ENCODE measurements at regions not wholly inside any gene's neighbourhood (a gene's known extent, or its start where the extent isn't known, plus 50 kb on each side); places are given as distances from the start of the nearest gene placed in this dataset.
A peak's percentile ranks its signal among the peaks of the same experiment; 100 is the strongest.
"Not testable (repeated sequence)": the region's sequence is repeated elsewhere in the genome, so short reads cannot be mapped to it uniquely, and the experiment has no call there.

DNA sequence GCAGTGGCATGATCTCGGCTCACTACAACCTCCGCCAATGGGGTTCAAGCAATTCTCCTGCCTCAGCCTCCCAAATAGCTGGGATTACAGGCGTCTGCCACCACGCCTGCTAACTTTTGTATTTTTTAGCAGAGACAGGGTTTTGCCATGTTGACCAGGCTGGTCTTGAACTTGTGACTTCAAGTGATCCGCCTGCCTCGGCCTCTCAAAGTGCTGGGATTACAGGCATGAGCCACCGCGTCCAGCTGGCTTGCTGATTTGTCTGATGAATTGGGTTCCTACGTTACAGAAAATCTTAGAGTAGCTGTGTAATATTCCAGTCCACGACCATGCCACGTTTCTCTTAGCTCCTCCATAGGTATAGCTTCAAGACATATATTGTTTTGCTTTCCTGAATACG lies 102.6 kb upstream of the OTOS start:
- DNase-seq: not testable (repeated sequence)

DNA sequence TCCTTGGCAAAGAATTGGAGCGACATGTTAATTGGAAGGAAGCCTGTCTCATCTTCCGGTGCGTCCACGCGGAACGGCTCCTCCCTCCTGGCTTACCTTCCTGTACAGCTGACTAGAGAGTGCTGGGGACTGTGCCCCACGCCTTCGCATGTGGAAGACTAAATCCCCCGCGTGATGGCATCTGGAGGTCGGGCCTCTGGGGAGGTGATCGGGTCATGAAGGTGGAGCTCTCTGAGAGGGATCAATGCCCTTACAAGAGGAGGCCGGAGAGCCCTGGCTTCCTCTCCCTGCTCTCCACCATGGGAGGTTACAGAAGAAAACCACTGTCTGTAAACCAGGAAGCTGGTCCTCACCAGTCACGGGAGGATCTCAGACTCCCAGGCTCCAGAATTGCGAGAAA lies 104.1 kb upstream of the OTOS start:
- DNase-seq: no peak

DNA sequence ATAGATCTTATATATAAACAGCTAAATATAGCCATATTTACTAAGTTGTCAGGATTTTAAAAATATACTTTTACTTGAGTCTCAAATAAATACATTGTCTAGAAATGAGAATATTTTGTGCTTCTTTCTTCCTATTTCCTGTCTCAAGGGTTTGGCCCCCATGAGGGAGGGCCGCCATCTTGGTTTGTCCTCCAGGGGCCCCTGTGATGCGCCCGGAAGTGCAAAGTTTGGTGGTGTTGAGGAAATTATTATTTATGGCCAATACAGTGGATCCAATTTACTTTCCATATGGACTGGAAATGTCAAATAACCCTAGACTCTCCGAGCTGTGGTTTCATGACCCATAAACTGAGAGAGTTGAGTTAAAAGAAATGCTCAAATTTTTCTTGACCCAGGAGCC lies 104.7 kb upstream of the OTOS start:
- DNase-seq: no peak

DNA sequence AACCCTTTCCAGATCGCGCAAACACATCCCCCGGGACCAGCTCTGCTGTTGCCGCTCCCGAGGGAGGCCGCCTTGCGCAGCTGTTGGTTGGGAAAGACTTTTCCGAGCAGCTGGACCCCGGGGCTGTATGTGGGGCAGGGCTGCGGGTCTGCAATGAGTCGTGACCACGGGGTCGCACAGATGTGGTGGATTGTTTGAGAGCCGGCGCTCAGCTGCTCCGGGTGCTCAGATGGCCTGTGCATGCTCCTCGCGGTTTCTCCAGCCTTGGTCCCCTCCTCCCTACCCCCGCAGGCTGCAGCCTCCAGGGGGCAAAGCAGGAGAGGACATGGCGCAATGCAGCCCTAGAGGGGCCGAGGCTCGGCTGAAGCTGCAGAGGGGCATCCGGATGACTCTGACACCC lies 105.2 kb upstream of the OTOS start:
- no peak for DNase-seq

DNA sequence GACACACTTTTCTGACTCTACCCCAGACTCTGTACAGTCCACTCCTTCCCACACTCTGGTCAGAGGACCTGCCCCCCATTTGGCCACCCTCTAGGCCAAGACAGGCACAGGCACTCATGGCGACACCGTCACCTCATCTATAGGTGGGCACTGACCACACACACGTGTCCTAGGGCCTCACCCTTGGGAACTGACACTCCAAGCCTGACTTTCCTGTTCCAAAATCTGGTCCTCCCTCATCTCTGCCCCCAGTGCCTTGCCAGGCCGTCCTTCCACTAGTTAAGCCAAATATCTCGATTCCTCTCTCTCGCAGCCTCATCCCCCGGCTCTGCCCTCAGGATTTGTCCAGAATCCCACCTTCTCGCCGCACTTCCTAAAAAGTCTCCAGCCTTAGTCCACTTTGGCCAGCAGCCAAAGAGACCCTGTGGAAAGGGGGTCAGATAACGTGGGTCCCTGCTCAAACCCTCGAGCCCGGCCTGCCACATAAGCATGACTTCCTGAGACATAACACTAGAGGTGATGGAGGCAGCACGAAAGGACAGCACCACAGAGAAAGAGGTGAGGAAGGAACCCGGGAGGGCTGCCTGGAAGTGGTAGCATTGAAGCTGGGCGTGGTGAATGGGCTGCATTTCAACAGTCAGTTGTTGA lies 105.8 kb upstream of the OTOS start:
- DNase-seq: no peak

DNA sequence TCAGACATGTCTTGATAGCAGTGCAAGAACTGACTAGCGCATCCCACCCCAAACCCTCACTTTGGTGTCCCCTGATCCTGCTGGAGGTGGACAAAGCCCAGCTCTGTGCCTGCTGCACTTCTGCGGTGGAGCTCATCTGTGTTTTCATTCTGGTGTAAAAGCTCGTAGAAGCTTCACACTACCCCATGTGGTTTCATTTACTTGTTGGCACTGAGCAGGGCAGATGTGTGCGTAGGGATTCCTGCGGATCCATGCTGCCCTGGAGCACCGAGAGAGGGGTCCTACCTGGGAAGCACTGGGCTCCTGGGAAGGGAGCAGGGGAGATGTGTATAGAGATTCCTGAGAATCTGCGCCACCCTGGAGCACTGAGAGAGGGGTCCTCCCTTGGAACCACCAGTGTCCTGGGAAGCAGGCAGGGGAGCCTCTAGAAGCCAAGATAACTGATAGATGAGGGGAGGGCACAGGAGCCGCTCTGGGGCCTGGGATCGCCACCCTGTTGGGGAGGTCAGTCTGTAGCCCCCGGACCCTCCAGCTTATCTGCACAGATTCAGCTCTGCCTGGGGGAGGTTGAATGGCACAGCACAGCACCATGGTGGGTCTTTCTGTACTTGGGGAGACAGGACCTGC lies 106.9 kb upstream of the OTOS start:
- no peak for DNase-seq

DNA sequence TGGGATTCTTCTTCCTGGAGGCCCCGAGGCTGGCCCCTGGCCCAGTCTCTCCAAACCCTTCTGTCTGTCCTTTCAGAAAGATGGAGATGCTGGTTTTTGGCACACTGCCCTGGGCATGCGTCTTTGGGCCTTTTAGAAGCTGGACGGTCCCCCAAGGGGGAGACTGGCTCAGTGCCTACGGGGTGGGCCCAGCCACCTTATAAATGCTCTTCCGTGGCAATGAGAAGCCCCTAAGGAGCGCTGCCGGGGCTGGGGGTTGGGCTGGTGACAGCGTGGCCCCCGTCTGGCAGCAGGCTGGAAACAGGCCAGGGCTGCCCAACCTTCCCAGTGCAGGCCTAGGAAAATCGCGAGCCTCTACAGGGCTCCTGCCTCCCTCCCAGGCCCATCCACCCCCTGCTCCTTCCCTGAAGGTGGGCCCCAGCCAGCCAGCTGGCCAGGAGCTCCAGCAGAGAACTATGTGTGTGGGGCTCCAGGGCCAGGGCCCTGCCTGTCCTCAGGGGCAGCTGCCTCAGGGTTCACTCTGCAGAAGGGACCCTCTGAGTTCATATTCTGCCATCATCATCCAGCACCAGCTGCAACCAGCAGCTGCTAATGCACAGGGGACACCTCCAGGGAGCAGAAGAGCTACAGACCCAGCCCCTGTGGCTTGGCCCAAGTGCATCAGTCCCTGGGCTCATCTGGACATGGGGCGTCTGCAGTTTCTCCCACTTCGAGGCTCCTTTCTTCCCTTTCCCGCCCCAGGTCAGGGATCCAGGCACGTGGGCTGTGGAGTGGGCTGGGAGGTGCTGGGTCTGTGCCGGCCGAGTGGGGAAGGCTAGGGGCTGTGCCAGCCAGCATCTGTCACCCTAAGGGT lies 107.6 kb upstream of the OTOS start:
- DNase-seq: peak in 1 of 2 experiments; percentile 15

DNA sequence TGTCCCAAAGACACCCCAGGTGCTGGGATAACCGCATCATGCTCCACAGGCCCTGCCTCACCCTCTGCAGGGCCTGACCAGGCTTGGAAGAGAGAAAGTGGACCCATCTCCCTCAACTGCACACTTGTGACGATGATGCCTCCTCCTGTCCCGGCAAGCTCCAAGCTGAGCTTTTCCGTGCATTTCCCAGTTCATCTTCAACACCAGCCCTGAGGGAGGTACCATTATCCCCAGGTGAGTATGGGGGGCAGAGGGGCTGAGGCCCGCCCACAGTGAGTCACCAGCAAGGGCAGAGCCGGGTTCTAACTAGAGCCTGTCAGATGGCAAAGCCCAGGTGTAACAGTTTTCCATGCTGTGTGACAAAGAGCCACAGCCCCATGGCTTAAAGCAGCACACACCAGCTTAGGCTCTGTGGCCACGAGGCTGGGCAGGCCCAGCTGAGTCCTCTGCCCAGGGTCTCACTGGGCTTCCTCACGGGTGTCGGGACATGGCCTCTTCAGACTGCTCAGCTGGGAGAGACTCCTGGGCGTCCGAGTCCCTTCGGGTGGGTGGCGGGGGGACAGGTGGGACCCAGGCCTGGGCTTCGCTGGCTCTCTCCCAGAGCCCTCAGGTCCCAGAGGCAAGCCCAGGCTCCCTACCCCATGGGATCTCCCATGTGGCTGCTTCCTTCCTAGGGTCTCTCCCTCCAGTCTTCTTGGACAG lies 108.4 kb upstream of the OTOS start:
- DNase-seq: no peak

DNA sequence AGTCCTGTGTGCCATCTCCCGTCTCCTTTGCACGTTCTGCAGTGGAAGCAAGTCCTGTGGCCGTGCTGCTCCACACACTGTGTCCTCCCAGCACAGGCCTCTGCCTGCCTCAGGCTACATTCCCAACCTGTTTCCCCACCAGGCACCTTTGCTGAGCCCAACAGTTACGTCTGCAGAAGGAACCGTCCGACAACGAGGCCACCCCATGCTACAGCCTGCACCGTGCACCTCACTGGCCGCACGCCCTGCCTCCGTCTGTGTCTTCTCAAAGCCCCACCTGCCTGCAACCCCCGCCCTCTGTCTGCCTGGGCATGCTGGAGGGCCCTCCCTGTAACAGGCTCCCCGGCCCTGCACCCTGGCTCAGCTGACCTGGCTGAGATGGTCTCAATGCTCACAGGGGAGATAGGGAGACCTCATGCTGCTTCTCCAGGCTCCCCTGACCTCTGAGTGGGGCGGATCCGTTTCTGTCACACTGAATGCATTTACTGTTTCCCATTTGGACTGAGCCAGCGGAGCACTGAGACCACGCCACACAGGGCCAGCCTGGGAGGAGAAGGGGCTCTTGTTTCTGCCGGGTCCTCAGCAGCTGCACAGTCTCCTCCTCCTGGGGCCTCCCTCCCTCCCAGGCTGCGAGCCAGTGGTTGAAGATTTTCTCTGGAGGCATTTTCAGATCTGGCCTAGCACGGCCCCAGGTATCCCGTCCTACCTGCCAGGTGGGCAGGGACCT lies 109.1 kb upstream of the OTOS start:
- DNase-seq: no peak

DNA sequence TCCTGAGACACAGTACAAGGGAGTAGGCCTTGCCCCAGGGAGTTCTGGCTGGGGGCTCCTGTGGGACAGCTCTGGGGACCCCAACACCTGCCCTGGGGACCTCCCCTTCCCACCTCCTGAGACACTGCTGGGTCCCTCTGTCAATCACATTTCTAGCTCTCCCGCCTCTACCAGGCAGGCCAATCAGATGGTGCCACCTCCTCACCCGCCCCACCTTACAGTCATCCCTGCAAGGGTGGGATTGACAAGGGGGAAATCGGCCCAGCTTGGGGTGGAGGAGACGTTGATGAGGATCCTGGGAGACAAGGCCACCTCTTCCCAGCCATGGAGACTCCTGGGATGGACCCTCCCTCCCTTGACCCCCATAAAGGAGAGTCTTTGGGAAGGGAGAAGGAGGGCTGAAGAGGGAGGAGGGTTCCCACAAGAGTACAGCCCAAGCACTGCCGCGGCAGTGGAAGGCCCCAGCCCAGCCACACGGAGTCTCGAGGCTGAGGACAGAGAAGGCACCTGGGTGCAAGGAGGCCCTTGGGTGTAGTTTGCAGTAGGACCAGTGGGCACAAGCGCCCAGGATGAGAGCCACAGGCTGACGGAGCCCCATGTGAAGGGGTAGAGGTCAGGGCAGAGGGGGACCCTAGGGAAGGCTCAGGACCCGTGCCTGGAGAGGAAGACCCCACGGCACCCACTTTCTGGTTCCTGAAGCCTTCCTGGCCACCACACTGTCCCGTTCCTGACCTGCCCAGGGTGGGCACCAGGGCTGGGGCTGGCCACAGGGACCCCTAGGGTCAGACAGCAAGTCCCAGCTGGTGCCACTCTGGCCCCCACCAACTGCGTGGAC lies 109.9 kb upstream of the OTOS start:
- no peak for DNase-seq

DNA sequence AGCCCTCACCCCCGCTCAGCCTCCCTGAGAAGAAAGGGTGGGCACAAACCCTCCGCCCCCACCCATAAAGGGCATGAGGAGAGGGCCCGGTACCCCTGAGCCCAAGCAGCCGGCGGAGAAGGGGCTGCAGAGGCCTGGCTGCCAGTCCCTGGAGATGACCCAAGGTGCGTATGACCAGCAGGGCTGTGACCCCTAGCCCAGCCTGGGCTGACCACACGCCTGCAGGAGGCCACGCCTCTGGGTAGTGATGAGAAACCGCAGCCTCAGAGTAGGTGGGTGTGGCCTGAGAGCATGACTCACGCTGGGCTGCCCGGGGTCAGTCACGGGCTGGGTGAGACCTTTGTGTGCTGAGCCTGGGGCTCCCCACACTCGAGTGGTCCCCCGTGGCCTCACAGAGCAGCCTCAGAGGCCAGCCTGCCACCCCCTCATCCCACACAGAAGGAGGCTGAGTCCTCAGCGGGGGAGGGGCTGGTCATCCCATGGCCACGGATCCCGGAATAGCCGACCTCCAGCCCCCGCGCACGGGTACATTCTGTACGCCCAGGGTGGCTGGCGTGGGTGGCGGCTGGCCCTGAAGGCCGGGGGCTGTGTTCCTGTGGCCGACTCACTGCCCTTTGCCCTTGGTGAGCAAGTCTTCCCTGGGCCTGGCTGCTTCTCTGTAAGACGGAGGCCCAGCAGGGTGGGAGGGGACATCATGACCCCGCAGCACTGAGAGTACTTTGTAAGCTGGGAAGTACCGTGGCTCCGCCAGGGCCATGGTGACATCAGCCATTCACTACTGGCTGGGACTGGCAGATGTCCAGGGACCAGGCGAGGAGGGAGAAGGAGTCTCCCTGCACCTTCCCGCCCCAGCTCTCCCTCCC lies 110.8 kb upstream of the OTOS start:
- DNase-seq: no peak

DNA sequence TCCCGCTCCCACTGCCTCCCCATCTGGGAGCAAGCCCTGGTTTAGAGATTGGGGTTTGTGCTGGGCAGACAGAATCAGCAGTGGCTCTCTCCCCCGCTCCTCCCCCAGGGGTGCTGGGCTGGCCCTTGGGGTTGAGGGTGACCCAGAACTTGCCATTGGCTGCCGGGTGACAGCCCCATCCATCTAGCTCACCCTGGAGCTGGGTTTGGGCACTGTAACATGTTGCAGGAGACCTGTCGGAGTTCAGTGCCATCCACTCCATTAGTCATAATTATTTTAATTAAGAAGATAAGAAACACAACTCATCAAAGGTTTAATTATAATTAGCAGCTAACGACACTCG lies 111.4 kb upstream of the OTOS start:
- no peak for DNase-seq

DNA sequence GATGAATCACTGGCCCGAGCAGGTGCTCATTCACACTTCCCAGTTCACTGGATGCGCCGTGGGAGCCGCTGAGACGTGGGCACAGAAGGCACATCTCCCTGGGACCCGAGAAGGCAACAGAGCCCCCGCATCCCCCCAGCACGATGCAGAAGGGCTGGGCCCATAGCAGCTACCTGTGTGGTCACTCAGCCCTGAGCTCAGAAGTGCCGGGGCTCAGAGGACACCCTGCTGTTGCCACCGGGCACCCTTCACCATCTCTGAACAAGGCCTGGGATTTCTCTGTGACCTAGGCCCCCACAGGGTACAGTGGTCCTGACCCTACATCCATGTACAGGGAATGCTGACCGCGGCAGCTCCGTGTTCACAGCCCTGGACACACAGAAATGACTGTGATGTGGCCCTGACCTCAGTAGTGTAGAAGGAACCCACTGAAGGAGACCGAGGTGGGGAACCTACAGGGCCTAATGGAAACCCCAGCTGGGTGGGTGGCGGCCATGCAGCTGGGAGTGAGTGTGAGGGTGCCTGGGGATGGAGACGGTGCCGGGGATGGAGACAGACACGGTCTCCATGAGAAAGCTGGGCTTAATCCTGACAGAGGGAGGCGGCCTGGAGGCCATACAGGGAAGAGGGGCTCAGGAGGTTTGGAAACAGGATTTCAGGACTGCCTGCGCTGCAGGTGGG lies 111.9 kb upstream of the OTOS start:
- DNase-seq: no peak

DNA sequence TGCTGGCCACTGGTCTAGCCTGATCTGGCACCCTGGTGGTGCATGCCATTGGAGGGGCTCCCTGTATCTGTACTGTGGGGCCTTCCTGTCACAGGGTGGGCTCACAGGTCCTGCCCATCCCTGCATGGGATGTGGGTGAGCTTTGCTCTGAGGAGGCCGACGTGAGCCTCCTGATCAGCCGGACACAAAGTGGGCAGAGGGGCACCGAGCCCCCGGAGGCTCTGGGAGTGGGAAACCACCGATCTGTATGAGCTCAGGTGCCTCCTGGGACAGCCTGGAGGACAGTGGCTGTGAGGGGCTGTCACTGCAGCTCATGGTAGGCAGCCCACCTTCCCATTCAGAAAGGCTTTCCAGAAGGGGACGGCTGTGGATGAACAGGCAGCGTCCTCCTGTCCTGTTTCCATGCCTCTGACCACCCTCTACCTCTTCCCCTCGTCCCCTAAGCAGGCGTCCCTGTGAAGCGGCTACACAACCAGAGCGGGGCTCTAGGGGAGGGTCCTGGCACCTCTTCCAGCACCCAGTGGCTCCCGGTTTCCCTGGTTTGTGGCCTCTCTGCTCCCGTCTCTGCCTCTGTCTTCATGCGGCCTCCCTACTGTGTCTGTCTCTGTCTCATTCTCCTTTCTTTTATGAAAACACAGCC lies 112.5 kb upstream of the OTOS start:
- DNase-seq: no peak

DNA sequence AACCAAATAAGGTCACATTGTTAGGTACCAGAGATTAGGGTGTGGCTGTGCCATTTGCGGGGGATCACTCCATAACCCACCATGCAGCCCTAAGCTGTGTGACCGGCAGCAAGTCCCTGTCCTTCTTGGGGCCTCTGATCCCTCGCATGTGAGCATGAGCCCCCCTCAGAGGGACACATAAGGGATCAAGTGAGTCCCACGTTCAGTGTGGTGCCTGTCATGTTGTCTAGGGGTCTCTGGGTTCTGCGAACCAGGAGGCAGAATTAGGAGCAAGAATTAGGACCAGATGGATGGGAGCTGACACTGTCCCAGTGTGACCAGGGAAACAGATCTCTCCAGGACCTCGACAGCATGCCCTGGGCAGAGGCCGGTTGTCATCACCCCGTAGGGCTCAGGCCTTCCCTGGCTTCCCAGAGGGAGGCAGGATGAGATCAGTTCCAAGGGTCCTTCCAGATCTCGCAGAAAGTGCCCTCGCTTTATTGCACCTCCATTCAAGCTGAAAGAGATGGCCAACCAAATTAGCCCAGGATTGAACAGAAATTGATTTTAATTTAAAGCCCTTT lies 113.2 kb upstream of the OTOS start:
- DNase-seq: no peak

DNA sequence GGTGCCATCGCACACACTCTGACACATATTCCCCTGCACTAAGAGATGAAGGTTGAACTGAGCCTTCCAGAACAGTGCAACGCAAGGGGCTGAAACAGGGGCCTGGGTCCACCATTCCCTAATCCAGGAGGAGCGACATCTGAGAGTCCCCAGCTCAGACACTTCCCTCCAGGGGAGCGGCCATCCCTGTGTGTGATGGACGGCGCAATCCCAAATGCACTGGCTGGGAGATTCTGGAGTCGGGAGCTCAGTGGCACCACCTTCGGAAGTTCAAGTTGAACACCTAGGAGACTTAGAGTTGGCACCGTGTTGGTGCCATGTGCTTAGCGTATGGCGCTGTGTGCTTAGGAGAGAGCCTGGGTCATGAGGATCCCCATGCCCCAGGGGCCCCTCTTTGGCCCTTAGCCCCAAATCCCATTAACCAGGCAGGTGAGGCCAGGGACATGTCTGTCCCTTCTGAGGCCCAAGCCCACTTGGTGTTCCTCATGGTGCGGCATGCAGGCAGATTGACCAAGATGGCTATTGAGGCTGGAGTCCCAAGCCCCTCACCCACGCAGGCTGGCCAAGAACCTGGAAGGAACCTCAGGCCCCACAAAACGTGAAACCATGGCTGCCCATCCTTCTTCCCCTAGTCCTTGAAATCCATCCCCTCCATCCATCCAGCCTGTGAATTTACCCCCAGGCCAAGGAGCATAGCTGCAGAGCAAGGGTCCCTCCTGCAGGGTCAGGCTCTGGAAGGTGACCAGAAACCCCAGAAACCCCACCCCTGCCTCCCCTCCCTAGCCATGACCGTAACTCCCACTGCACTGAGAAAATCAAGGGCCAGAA lies 114.1 kb upstream of the OTOS start:
- DNase-seq: no peak

DNA sequence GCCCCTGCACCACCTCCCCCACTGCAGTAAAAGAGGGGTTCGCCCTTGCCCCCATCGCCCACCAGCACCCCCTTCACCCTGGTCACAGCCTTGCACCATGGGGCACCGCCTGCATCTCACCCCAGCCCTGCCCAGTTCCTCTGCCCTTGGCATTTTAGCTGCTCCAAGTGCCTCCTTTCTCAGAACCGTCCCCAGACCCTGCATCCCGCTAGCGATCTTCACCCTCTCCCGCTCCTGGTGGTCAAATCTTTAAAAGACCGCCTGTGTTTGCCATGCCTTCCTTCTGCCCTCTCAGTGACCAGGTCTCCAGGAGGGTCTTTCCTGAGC lies 114.7 kb upstream of the OTOS start:
- no peak for DNase-seq

DNA sequence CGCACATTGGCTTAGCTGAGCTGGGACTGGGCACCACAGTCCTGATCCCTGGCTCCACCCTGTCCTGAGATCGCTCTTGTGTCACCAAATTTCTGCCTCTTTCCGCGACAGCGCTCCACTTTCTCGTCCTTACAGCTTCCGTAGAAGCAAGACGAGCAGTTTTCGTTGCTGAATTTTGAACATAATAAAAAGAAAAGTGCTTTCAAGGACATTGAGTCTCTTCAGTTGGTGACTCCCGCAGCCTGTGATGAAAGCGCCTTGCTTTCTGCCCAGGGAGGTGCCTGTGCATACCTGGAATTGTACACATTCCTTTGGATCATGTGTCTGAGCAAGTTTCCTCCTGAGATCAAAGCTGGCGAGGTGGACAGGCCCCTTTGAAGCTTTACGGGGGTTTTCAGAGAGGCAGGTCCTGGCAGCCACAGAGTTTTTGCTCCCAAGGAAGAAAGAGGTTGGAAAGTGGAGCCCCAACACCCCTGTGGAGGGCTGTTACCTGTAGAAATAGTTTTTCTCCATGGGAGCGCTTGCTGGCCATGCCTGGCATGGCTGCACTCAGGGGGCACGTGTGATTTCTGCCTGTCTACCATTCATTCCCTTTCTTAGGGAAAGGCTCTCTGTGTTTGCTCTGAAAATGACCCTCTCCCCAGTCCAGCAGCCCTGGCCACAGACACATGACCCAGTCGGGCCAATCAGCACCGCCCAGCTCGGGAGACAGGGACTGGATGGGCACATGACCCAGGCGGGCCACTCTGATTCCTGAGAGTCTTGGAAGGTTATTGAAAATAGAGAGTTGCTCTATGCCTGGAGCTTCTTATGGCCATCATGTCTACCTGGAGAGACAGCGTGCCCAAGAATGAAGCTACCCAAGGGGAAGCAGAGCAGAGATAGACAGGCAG lies 115.6 kb upstream of the OTOS start:
- DNase-seq: no peak

Measured in NCI-H446 (cell line).